Endothelial cell (in vitro differentiated cells): ENCODE measurements at regions not wholly inside any gene's neighbourhood (a gene's known extent, or its start where the extent isn't known, plus 50 kb on each side); places are given as distances from the start of the nearest gene placed in this dataset.

Source experiments
- DNase-seq: peaks from one replicate; pipeline ENCODE4 v3.0.0; 2021; ENCODE audit warnings: low spot score
- H3K27ac Mint-ChIP-seq: one replicate; pipeline ENCODE4 v1.8.0; 2021; ENCODE audit warnings: mixed read lengths, inconsistent platforms; ENCODE audit not compliant: unreplicated experiment
- H3K27me3 Mint-ChIP-seq: one replicate; pipeline ENCODE4 v1.8.0; 2021; ENCODE audit warnings: mild to moderate bottlenecking, moderate library complexity, mixed read lengths, inconsistent platforms; ENCODE audit not compliant: unreplicated experiment
- H3K36me3 Mint-ChIP-seq: one replicate; pipeline ENCODE4 v1.8.0; 2021; ENCODE audit warnings: mild to moderate bottlenecking, low read depth, mixed read lengths, inconsistent platforms; ENCODE audit not compliant: unreplicated experiment
- H3K4me1 Mint-ChIP-seq: one replicate; pipeline ENCODE4 v1.8.0; 2021; ENCODE audit warnings: mild to moderate bottlenecking, mixed read lengths, inconsistent platforms; ENCODE audit not compliant: unreplicated experiment
- H3K4me3 Mint-ChIP-seq: one replicate; pipeline ENCODE4 v1.8.0; 2021; ENCODE audit warnings: mild to moderate bottlenecking, mixed read lengths, inconsistent platforms; ENCODE audit not compliant: unreplicated experiment
- H3K9me3 Mint-ChIP-seq: one replicate; pipeline ENCODE4 v1.8.0; 2021; ENCODE audit warnings: mixed read lengths, inconsistent platforms; ENCODE audit not compliant: unreplicated experiment
- CTCF ChIP-seq: fragments of 200-600 bp; sonication (generic); IDR thresholded peaks from one replicate; pipeline ENCODE4 v1.5.0; 2021; ENCODE audit warnings: antibody characterized with exemption; ENCODE audit not compliant: unreplicated experiment

- H3K9me3 Mint-ChIP-seq, result no peaks in the 10 kb centered on the region
- no peak for DNase-seq
- H3K27ac Mint-ChIP-seq, result no peak overlapping the region
- H3K27me3 Mint-ChIP-seq, result no peaks in the 10 kb centered on the region
- no peaks in the 10 kb centered on the region for H3K36me3 Mint-ChIP-seq
- no peak for TF ChIP-seq CTCF
- no peak overlapping the region for H3K4me3 Mint-ChIP-seq
- H3K4me1 Mint-ChIP-seq, result no peaks in the 10 kb centered on the region
Measured at GRCh38 chr5:124088289-124089032, 576.5 kb downstream of the CSNK1G3 start.

GRCh38 chr5:124087752-124088151, 575.8 kb downstream of the CSNK1G3 start:
- H3K4me3 Mint-ChIP-seq, result no peak overlapping the region
- H3K27ac Mint-ChIP-seq, result no peak overlapping the region
- no peaks in the 10 kb centered on the region for H3K9me3 Mint-ChIP-seq
- H3K4me1 Mint-ChIP-seq, result no peaks in the 10 kb centered on the region
- DNase-seq, result no peak
- no peaks in the 10 kb centered on the region for H3K27me3 Mint-ChIP-seq
- no peak for TF ChIP-seq CTCF
- no peaks in the 10 kb centered on the region for H3K36me3 Mint-ChIP-seq

- Mint-ChIP-seq H3K36me3 (peaks cover 3% of the 10 kb centered on the region), H3K4me1 (peaks cover 10% of the 10 kb centered on the region), H3K9me3 (no peaks in the 10 kb centered on the region), H3K4me3 (no peak overlapping the region), H3K27me3 (no peaks in the 10 kb centered on the region), H3K27ac (no peak overlapping the region)
- no peak for TF ChIP-seq CTCF
- DNase-seq, result no peak
Measured at GRCh38 chr5:124080256-124080655, 568.3 kb downstream of the CSNK1G3 start.

GRCh38 chr5:124079062-124079461, 567.1 kb downstream of the CSNK1G3 start:
- Mint-ChIP-seq H3K9me3 (no peaks in the 10 kb centered on the region), H3K36me3 (peaks cover 3% of the 10 kb centered on the region), H3K27me3 (no peaks in the 10 kb centered on the region), H3K4me3 (no peak overlapping the region), H3K27ac (no peak overlapping the region), H3K4me1 (peaks cover 14% of the 10 kb centered on the region)
- no peak for TF ChIP-seq CTCF
- no peak for DNase-seq

- Mint-ChIP-seq H3K36me3 (peaks cover 3% of the 10 kb centered on the region), H3K4me1 (peaks cover 34% of the 10 kb centered on the region), H3K4me3 (no peak overlapping the region), H3K27ac (no peak overlapping the region), H3K27me3 (no peaks in the 10 kb centered on the region), H3K9me3 (no peaks in the 10 kb centered on the region)
- DNase-seq, result no peak
- no peak for TF ChIP-seq CTCF
Measured at GRCh38 chr5:124074500-124074899, 562.5 kb downstream of the CSNK1G3 start.
